ENCODE measurements at regions not wholly inside any gene's neighbourhood (a gene's known extent, or its start where the extent isn't known, plus 50 kb on each side); places are given as distances from the start of the nearest gene placed in this dataset.
"Not testable (repeated sequence)": the region's sequence is repeated elsewhere in the genome, so short reads cannot be mapped to it uniquely, and the experiment has no call there.

DNA sequence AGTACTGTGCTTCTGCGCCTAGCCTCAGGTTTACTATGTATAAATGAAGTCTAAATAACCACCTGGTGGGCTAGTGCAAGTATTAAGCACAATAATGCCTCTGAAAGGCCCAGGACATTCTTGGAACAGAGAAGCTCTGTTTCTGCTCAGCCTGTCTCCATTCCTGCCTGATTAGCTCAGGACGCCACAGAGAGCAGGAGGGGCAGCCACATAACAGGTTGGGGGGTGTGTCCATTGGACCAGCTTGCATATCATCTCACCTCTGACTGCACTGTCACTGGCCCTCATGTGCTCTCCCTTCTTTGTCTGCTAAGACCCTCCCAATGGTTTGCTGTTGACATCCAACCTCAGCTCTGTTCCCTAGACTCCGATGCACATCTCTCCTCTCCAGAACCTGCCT lies 52.8 kb upstream of the IKZF1 start:
- peaks cover 7% of the 10 kb centered on the region for H3K9me3 Mint-ChIP-seq
- peaks cover 3% of the 10 kb centered on the region for H3K27me3 Mint-ChIP-seq (ENCODE audit: low read depth)
- H3K4me1 Mint-ChIP-seq, result no peaks in the 10 kb centered on the region
- no peak overlapping the region for H3K27ac Mint-ChIP-seq
- H3K36me3 Mint-ChIP-seq (ENCODE audit: low read depth), result no peaks in the 10 kb centered on the region
- H3K4me3 Mint-ChIP-seq, result no peak overlapping the region
- TF ChIP-seq, protein P1, sequence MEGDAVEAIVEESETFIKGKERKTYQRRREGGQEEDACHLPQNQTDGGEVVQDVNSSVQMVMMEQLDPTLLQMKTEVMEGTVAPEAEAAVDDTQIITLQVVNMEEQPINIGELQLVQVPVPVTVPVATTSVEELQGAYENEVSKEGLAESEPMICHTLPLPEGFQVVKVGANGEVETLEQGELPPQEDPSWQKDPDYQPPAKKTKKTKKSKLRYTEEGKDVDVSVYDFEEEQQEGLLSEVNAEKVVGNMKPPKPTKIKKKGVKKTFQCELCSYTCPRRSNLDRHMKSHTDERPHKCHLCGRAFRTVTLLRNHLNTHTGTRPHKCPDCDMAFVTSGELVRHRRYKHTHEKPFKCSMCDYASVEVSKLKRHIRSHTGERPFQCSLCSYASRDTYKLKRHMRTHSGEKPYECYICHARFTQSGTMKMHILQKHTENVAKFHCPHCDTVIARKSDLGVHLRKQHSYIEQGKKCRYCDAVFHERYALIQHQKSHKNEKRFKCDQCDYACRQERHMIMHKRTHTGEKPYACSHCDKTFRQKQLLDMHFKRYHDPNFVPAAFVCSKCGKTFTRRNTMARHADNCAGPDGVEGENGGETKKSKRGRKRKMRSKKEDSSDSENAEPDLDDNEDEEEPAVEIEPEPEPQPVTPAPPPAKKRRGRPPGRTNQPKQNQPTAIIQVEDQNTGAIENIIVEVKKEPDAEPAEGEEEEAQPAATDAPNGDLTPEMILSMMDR (IDR thresholded peaks at IDR 0.05; ENCODE audit: unreplicated experiment in 3 of 3), result no peak

DNA sequence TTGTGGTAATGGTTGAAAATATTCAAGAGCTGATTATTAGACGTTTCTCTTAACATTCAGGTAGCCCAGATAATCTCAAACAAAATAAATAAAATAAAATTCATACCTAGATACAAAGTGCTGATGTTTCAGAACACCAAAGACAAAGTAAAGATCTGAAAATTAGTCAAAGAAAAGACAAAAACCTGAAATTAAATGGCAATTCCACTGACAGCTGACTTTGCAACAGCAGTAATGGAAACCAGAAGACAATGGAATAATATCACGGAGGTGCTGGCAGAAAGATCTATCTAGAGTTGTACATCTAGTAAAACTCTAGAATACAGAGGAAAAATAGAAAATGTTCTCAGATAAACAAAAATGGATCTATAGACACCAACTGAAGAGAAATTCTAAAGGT lies 58.0 kb upstream of the IKZF1 start:
- no peaks in the 10 kb centered on the region for H3K27me3 Mint-ChIP-seq (ENCODE audit: low read depth)
- no peaks in the 10 kb centered on the region for H3K36me3 Mint-ChIP-seq (ENCODE audit: low read depth)
- TF ChIP-seq, protein P1 (IDR thresholded peaks at IDR 0.05; ENCODE audit: unreplicated experiment in 3 of 3), result no peak
- no peak overlapping the region for H3K4me3 Mint-ChIP-seq
- H3K4me1 Mint-ChIP-seq, result no peaks in the 10 kb centered on the region
- no peak overlapping the region for H3K27ac Mint-ChIP-seq
- peaks cover 17% of the 10 kb centered on the region for H3K9me3 Mint-ChIP-seq

DNA sequence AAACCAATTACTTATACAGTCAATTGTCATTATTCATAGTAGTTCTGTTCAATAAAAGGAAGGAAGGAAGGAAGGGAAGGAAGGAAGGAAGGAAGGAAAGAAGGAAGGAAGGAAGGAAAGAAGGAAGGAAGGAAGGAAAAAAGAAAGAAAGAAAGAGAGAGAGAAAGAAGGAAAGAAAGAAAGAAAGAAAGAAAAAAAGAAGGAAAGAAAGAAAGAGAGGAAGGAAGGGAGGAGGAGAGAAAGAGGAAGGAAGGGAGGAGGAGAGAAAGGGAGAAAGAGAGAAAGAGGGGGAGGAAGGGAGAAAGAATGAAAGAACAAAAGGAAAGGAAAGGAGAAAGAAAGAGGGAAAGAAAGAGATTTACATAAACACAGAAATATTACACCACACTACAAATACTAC lies 62.4 kb upstream of the IKZF1 start:
- H3K4me3 Mint-ChIP-seq; H3K27me3 Mint-ChIP-seq (ENCODE audit: low read depth); H3K4me1 Mint-ChIP-seq; H3K27ac Mint-ChIP-seq; H3K36me3 Mint-ChIP-seq (ENCODE audit: low read depth): not testable (repeated sequence)
- H3K9me3 Mint-ChIP-seq, result peaks cover 18% of the 10 kb centered on the region

DNA sequence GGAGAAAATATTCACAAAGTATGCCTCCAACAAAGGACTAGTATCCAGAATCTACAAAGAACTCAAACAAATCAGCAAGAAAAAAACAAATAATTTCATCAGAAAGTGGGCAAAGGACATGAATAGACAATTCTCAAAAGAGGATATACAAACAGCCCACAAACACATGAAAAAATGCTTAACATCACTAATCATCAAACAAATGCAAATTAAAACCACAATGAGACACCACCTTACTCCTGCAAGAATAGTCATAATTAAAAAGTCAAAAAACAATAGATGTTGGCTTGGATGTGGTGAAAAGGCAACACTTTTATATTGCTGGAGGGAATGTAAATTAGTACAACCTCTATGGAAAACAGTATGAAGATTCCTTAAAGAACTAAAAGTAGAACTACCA lies 63.8 kb upstream of the IKZF1 start:
- not testable (repeated sequence) for H3K27ac Mint-ChIP-seq; H3K36me3 Mint-ChIP-seq (ENCODE audit: low read depth); H3K27me3 Mint-ChIP-seq (ENCODE audit: low read depth); H3K4me1 Mint-ChIP-seq; H3K4me3 Mint-ChIP-seq
- peaks cover 12% of the 10 kb centered on the region for H3K9me3 Mint-ChIP-seq

DNA sequence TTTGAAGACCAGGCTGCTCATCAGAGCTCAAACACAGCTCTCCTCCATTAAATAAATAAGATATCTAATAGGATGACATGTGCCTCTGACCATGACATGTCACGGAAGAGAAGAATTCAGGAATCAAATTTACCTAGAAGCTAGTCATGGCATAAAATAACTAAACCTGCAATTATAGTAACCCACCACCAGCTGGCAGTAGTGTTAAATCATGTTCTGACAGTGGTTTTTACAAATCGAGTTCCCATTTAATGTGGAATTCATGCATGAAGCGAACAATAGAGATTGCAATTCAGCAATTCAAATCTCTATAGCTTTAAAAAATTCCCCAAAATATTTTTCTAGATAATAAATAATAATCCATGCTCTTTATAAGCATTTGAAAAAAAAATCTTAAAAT lies 74.6 kb upstream of the IKZF1 start:
- no peak overlapping the region for H3K4me3 Mint-ChIP-seq
- no peak overlapping the region for H3K27ac Mint-ChIP-seq
- H3K27me3 Mint-ChIP-seq (ENCODE audit: low read depth), result no peaks in the 10 kb centered on the region
- peaks cover 9% of the 10 kb centered on the region for H3K9me3 Mint-ChIP-seq
- H3K4me1 Mint-ChIP-seq, result no peaks in the 10 kb centered on the region
- no peaks in the 10 kb centered on the region for H3K36me3 Mint-ChIP-seq (ENCODE audit: low read depth)
- TF ChIP-seq, protein P1 (IDR thresholded peaks at IDR 0.05; ENCODE audit: unreplicated experiment in 3 of 3), result no peak

DNA sequence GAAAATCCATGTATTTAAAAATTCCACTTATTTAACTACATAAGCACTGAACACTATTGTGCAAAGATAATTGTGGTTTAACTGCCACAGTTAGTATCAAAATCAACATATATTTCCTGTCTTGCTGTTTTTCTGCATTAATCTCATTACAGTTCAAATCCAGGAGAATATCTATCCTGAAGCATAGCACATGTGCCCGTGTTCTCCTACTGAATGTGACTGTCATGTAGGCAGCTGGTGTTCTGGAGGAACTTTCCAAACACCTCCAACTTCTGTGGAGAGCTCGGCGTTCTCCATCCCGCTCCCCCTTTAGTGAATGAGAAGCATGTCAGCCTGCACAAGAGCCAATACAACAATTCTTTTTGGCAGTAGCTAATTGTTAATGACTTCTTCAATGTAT lies 76.4 kb upstream of the IKZF1 start:
- TF ChIP-seq, protein P1 (IDR thresholded peaks at IDR 0.05; ENCODE audit: unreplicated experiment in 3 of 3), result no peak
- H3K27ac Mint-ChIP-seq, result no peak overlapping the region
- H3K27me3 Mint-ChIP-seq (ENCODE audit: low read depth), result no peaks in the 10 kb centered on the region
- no peaks in the 10 kb centered on the region for H3K4me1 Mint-ChIP-seq
- H3K36me3 Mint-ChIP-seq (ENCODE audit: low read depth), result no peaks in the 10 kb centered on the region
- H3K9me3 Mint-ChIP-seq, result peaks cover 11% of the 10 kb centered on the region
- H3K4me3 Mint-ChIP-seq, result no peak overlapping the region

DNA sequence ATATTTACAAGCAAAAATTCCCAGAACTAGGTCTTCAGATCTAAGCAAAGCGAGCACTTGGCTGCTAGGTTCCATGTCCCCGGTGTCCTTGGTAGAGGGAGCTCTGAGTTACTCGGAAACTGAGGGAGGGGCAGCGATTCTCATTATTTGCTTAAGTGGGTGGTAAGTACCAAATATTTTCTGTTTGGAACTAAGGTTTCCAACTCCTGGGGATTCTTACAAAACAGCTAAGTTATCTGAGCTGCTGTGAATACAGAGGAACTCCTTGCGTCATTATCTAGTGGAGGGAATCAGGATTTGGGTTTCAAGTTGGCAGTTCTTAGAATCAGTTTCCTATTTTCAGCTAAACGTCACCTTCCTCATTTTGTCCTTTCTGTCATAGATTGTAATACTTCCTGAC lies 76.8 kb upstream of the IKZF1 start:
- Mint-ChIP-seq H3K27me3 (ENCODE audit: low read depth) (no peaks in the 10 kb centered on the region), H3K36me3 (ENCODE audit: low read depth) (no peaks in the 10 kb centered on the region), H3K4me3 (no peak overlapping the region), H3K27ac (no peak overlapping the region), H3K9me3 (peaks cover 11% of the 10 kb centered on the region), H3K4me1 (no peaks in the 10 kb centered on the region)
- TF ChIP-seq, protein P1 (IDR thresholded peaks at IDR 0.05; ENCODE audit: unreplicated experiment in 3 of 3), result no peak
